ENCODE measurements at regions not wholly inside any gene's neighbourhood (a gene's known extent, or its start where the extent isn't known, plus 50 kb on each side); places are given as distances from the start of the nearest gene placed in this dataset.

- no peak for DNase-seq
These were observed 87.0 kb upstream of the CCNH start for GRCh38 chr5:87499478-87500410.

Measured in NK-92 treated with Interleukin-12 subunit alpha and Interleukin-12 subunit beta, amount 100 ng/mL, for 24 hours (cell line).